Vagina (tissue), 2 donors: ENCODE measurements at regions not wholly inside any gene's neighbourhood (a gene's known extent, or its start where the extent isn't known, plus 50 kb on each side); places are given as distances from the start of the nearest gene placed in this dataset.

ENCODE experiments used
- DNase-seq, 2 donors: peaks; one replicate each; pipeline ENCODE4 v3.0.0-alpha.2; 2017; ENCODE audit errors: extremely low spot score in 2 of 2
- H3K27ac ChIP-seq: fragments of 200-600 bp; sonication (generic); one replicate; pipeline ENCODE4 v1.5.1; 2019
- H3K27me3 ChIP-seq: fragments of 200-600 bp; sonication (generic); one replicate; pipeline ENCODE4 v1.5.1; 2019
- H3K36me3 ChIP-seq, 2 donors: fragments of 200-600 bp; sonication (generic); one replicate each; pipeline ENCODE4 v1.5.1; 2017 to 2019
- H3K4me1 ChIP-seq: fragments of 200-600 bp; sonication (generic); one replicate; pipeline ENCODE4 v1.5.1; 2019
- H3K4me3 ChIP-seq, 2 donors: fragments of 200-600 bp; sonication (generic); 1 replicate in 1 of 2; 2 replicates in 1 of 2; pipeline ENCODE4 v1.5.1; 2016 to 2019
- H3K9me3 ChIP-seq: fragments of 200-600 bp; sonication (generic); one replicate; pipeline ENCODE4 v1.5.1; 2019
- CTCF ChIP-seq, 3 experiments: fragments of 450-650 bp in 2 of 3; fragments of 200-600 bp in 1 of 3; sonication (generic) in 1 of 3; IDR thresholded peaks; one replicate each; pipeline ENCODE4 v1.5.1; 2017 to 2019; ENCODE audit warnings: antibody characterized with exemption in 3 of 3, mild to moderate bottlenecking in 2 of 3, moderate library complexity in 2 of 3
- POLR2A ChIP-seq, 2 donors: fragments of 450-650 bp; IDR thresholded peaks; one replicate each; pipeline ENCODE4 v1.6.1; 2017; ENCODE audit warnings: antibody characterized with exemption in 2 of 2, mild to moderate bottlenecking in 2 of 2, moderate library complexity in 2 of 2
- POLR2AphosphoS5 ChIP-seq, 2 donors: sonication (generic); formaldehyde crosslinking; IDR thresholded peaks; one replicate each; pipeline ENCODE4 v1.9.0; 2017; ENCODE audit warnings: antibody characterized with exemption in 2 of 2, mild to moderate bottlenecking in 2 of 2, low read depth in 1 of 2; ENCODE audit not compliant: insufficient read depth in 1 of 2
- intact Hi-C: fragments of 100-400 bp; cut with DNase I; formaldehyde crosslinking; loops from one replicate; pipeline ENCODE4 v1.15.1; 2023

GRCh38 chr17:73991260-73991659 is 212.2 kb upstream of the RPL38 start:
- DNase-seq: no peak
- Histone ChIP-seq H3K4me1 (no peaks in the 10 kb centered on the region), H3K27ac (no peak overlapping the region), H3K27me3 (no peaks in the 10 kb centered on the region), H3K9me3 (no peaks in the 10 kb centered on the region), H3K4me3 (no peak overlapping the region), H3K36me3 (no peaks in the 10 kb centered on the region)
- intact Hi-C loops: no loop called here
- no peak for TF ChIP-seq POLR2AphosphoS5 (IDR thresholded peaks at IDR 0.05; ENCODE audit: insufficient read depth in 1 of 2, low read depth in 1 of 2)

- intact Hi-C loops: no loop called here
- Histone ChIP-seq H3K4me3 (no peak overlapping the region), H3K27me3 (no peaks in the 10 kb centered on the region), H3K9me3 (no peaks in the 10 kb centered on the region), H3K4me1 (peaks cover 12% of the 10 kb centered on the region), H3K36me3 (no peaks in the 10 kb centered on the region), H3K27ac (no peak overlapping the region)
- DNase-seq: no peak
- TF ChIP-seq POLR2A (IDR thresholded peaks at IDR 0.05) (no peak), CTCF (IDR thresholded peaks at IDR 0.05) (no peak), POLR2AphosphoS5 (IDR thresholded peaks at IDR 0.05; ENCODE audit: insufficient read depth in 1 of 2, low read depth in 1 of 2) (no peak)
These were observed 208.5 kb upstream of the RPL38 start for GRCh38 chr17:73994946-73995345.

GRCh38 chr17:73997059-73997458 is 206.4 kb upstream of the RPL38 start:
- Histone ChIP-seq H3K27ac (no peak overlapping the region), H3K4me1 (peaks cover 12% of the 10 kb centered on the region), H3K36me3 (no peaks in the 10 kb centered on the region), H3K4me3 (no peak overlapping the region), H3K27me3 (no peaks in the 10 kb centered on the region), H3K9me3 (no peaks in the 10 kb centered on the region)
- DNase-seq: no peak
- intact Hi-C loops: no loop called here
- no peak for TF ChIP-seq POLR2A (IDR thresholded peaks at IDR 0.05)
- TF ChIP-seq CTCF (IDR thresholded peaks at IDR 0.05): no peak
- TF ChIP-seq POLR2AphosphoS5 (IDR thresholded peaks at IDR 0.05; ENCODE audit: insufficient read depth in 1 of 2, low read depth in 1 of 2): no peak

- DNase-seq: no peak
- Histone ChIP-seq H3K36me3 (no peaks in the 10 kb centered on the region), H3K4me3 (no peak overlapping the region), H3K27ac (no peak overlapping the region), H3K4me1 (peaks cover 12% of the 10 kb centered on the region), H3K9me3 (no peaks in the 10 kb centered on the region), H3K27me3 (no peaks in the 10 kb centered on the region)
- TF ChIP-seq CTCF (IDR thresholded peaks at IDR 0.05) (no peak), POLR2AphosphoS5 (IDR thresholded peaks at IDR 0.05; ENCODE audit: insufficient read depth in 1 of 2, low read depth in 1 of 2) (no peak), POLR2A (IDR thresholded peaks at IDR 0.05) (no peak)
- intact Hi-C loops: no loop called here
These were observed 205.2 kb upstream of the RPL38 start for GRCh38 chr17:73998249-73998648.

GRCh38 chr17:73998653-73999645 is 204.5 kb upstream of the RPL38 start:
- no peaks in the 10 kb centered on the region for H3K27me3 ChIP-seq
- peaks cover 12% of the 10 kb centered on the region for H3K4me1 ChIP-seq
- H3K9me3 ChIP-seq: no peaks in the 10 kb centered on the region
- intact Hi-C loops: no loop called here
- TF ChIP-seq POLR2AphosphoS5 (IDR thresholded peaks at IDR 0.05; ENCODE audit: insufficient read depth in 1 of 2, low read depth in 1 of 2): no peak
- peak in 2 of 3 experiments; percentile 27 to 36 for TF ChIP-seq CTCF (IDR thresholded peaks at IDR 0.05)
- H3K36me3 ChIP-seq: no peaks in the 10 kb centered on the region
- DNase-seq: no peak
- no peak overlapping the region for H3K27ac ChIP-seq
- no peak overlapping the region for H3K4me3 ChIP-seq
